LNCAP (cell line): ENCODE measurements at regions not wholly inside any gene's neighbourhood (a gene's known extent, or its start where the extent isn't known, plus 50 kb on each side); places are given as distances from the start of the nearest gene placed in this dataset.

ENCODE experiments used
- CTCF ChIP-seq: fragments of 450-650 bp; IDR thresholded peaks from 2 replicates; pipeline ENCODE4 v1.5.1; 2017; ENCODE audit warnings: mild to moderate bottlenecking

GRCh38 chr4:14151101-14151500 lies 523.6 kb upstream of the BOD1L1 start:
- TF ChIP-seq CTCF: no peak

GRCh38 chr4:14152834-14153519 lies 525.5 kb upstream of the BOD1L1 start:
- TF ChIP-seq CTCF: no peak

GRCh38 chr4:14155803-14156202 lies 528.3 kb upstream of the BOD1L1 start:
- no peak for TF ChIP-seq CTCF

GRCh38 chr4:14157262-14157661 lies 529.7 kb upstream of the BOD1L1 start:
- TF ChIP-seq CTCF: no peak

- TF ChIP-seq CTCF: no peak
Observed at GRCh38 chr4:14165222-14165920, 537.8 kb upstream of the BOD1L1 start.

GRCh38 chr4:14167876-14168510 lies 540.5 kb upstream of the BOD1L1 start:
- TF ChIP-seq CTCF: no peak

GRCh38 chr4:14168919-14169318 lies 541.4 kb upstream of the BOD1L1 start:
- TF ChIP-seq CTCF: no peak
